Activated naive CD4-positive, alpha-beta T cell treated with anti-CD3 and anti-CD28 coated beads for 36 hours (primary cell): ENCODE measurements at regions not wholly inside any gene's neighbourhood (a gene's known extent, or its start where the extent isn't known, plus 50 kb on each side); places are given as distances from the start of the nearest gene placed in this dataset.

Source experiments
- CTCF ChIA-PET: fragments of 350-600 bp; sonication (Branson Sonifier 250); formaldehyde crosslinking; loops from one replicate; lab custom pipeline; 2021; ENCODE audit warnings: antibody characterized with exemption; lab: Charles Lee
- DNase-seq: peaks from one replicate; pipeline ENCODE4 v3.0.0-alpha.2; 2020
- H3K27ac Mint-ChIP-seq: one replicate; pipeline ENCODE4 v1.8.0; 2021; ENCODE audit warnings: mild to moderate bottlenecking, mixed read lengths
- H3K27me3 Mint-ChIP-seq: one replicate; pipeline ENCODE4 v1.8.0; 2021; ENCODE audit warnings: low read depth, mixed read lengths
- H3K36me3 Mint-ChIP-seq: one replicate; pipeline ENCODE4 v1.8.0; 2021; ENCODE audit warnings: low read depth, mixed read lengths
- H3K4me1 Mint-ChIP-seq: one replicate; pipeline ENCODE4 v1.8.0; 2021; ENCODE audit warnings: low read depth, mixed read lengths
- H3K4me3 Mint-ChIP-seq: one replicate; pipeline ENCODE4 v1.8.0; 2021; ENCODE audit warnings: mild to moderate bottlenecking, moderate library complexity, mixed read lengths
- H3K9me3 Mint-ChIP-seq: one replicate; pipeline ENCODE4 v1.8.0; 2021; ENCODE audit warnings: mixed read lengths
- intact Hi-C: fragments of 100-400 bp; cut with micrococcal nuclease; formaldehyde crosslinking; loops from one replicate; pipeline ENCODE4 v1.15.1; 2023

- intact Hi-C loops: loop anchor here (1.0 kb wide), 2 partner anchors 12 to 33 kb away; no protein-coding TSS in a partner anchor
- H3K4me3 Mint-ChIP-seq: no peak overlapping the region
- H3K36me3 Mint-ChIP-seq: no peaks in the 10 kb centered on the region
- no peak overlapping the region for H3K27ac Mint-ChIP-seq
- DNase-seq: peak; percentile 59
- H3K9me3 Mint-ChIP-seq: no peaks in the 10 kb centered on the region
- no peaks in the 10 kb centered on the region for H3K27me3 Mint-ChIP-seq
- H3K4me1 Mint-ChIP-seq: peaks cover 8% of the 10 kb centered on the region
- CTCF ChIA-PET: no interaction called here
Measured at GRCh38 chr12:24742378-24742777, 206.5 kb downstream of the BCAT1 start.

- no peaks in the 10 kb centered on the region for H3K36me3 Mint-ChIP-seq
- intact Hi-C loops: no loop called here
- H3K4me3 Mint-ChIP-seq: no peak overlapping the region
- H3K9me3 Mint-ChIP-seq: no peaks in the 10 kb centered on the region
- H3K27me3 Mint-ChIP-seq: no peaks in the 10 kb centered on the region
- no peak for DNase-seq
- CTCF ChIA-PET: interaction anchor here (0.6 kb wide), 1 partner anchor 414 kb away, joined by 3 read pairs; no protein-coding TSS in a partner anchor
- no peak overlapping the region for H3K27ac Mint-ChIP-seq
- peaks cover 8% of the 10 kb centered on the region for H3K4me1 Mint-ChIP-seq
Measured at GRCh38 chr12:24741216-24741615, 207.7 kb downstream of the BCAT1 start.

GRCh38 chr12:24739106-24739779 is 209.7 kb downstream of the BCAT1 start:
- Mint-ChIP-seq H3K4me1 (peaks cover 8% of the 10 kb centered on the region), H3K4me3 (no peak overlapping the region), H3K27me3 (peaks cover 4% of the 10 kb centered on the region), H3K9me3 (no peaks in the 10 kb centered on the region), H3K27ac (no peak overlapping the region), H3K36me3 (no peaks in the 10 kb centered on the region)
- no peak for DNase-seq
- CTCF ChIA-PET: no interaction called here
- intact Hi-C loops: no loop called here

GRCh38 chr12:24738441-24738840 is 210.5 kb downstream of the BCAT1 start:
- H3K4me1 Mint-ChIP-seq: peaks cover 8% of the 10 kb centered on the region
- intact Hi-C loops: no loop called here
- H3K36me3 Mint-ChIP-seq: no peaks in the 10 kb centered on the region
- H3K4me3 Mint-ChIP-seq: no peak overlapping the region
- no peak for DNase-seq
- no peaks in the 10 kb centered on the region for H3K9me3 Mint-ChIP-seq
- H3K27ac Mint-ChIP-seq: no peak overlapping the region
- CTCF ChIA-PET: no interaction called here
- peaks cover 5% of the 10 kb centered on the region for H3K27me3 Mint-ChIP-seq

- Mint-ChIP-seq H3K36me3 (no peaks in the 10 kb centered on the region), H3K4me1 (peaks cover 17% of the 10 kb centered on the region), H3K9me3 (no peaks in the 10 kb centered on the region), H3K4me3 (no peak overlapping the region), H3K27me3 (peaks cover 8% of the 10 kb centered on the region), H3K27ac (no peak overlapping the region)
- DNase-seq: no peak
- intact Hi-C loops: no loop called here
- CTCF ChIA-PET: interaction anchor here (0.7 kb wide), 2 partner anchors 85 to 106 kb away, joined by 3 to 5 read pairs; no protein-coding TSS in a partner anchor
Measured at GRCh38 chr12:24731596-24731995, 217.3 kb downstream of the BCAT1 start.

GRCh38 chr12:24730489-24730896 is 218.4 kb downstream of the BCAT1 start:
- Mint-ChIP-seq H3K27me3 (peaks cover 9% of the 10 kb centered on the region), H3K4me1 (peaks cover 19% of the 10 kb centered on the region), H3K36me3 (no peaks in the 10 kb centered on the region), H3K27ac (peak overlapping the region; percentile 68), H3K9me3 (no peaks in the 10 kb centered on the region), H3K4me3 (no peak overlapping the region)
- no peak for DNase-seq
- intact Hi-C loops: loop anchor here (1.0 kb wide), 5 partner anchors 11 to 129 kb away; no protein-coding TSS in a partner anchor
- CTCF ChIA-PET: interaction anchor here (0.8 kb wide), 1 partner anchor 35 kb away, joined by 4 read pairs; no protein-coding TSS in a partner anchor

- no peak overlapping the region for H3K27ac Mint-ChIP-seq
- CTCF ChIA-PET: no interaction called here
- no peak overlapping the region for H3K4me3 Mint-ChIP-seq
- DNase-seq: no peak
- H3K36me3 Mint-ChIP-seq: no peaks in the 10 kb centered on the region
- H3K9me3 Mint-ChIP-seq: no peaks in the 10 kb centered on the region
- peaks cover 31% of the 10 kb centered on the region for H3K4me1 Mint-ChIP-seq
- intact Hi-C loops: loop anchor here (2.0 to 5.0 kb wide), 3 partner anchors 167 to 1524 kb away; no protein-coding TSS in a partner anchor
- peaks cover 4% of the 10 kb centered on the region for H3K27me3 Mint-ChIP-seq
Measured at GRCh38 chr12:24728826-24729225, 220.1 kb downstream of the BCAT1 start.

GRCh38 chr12:24728366-24728765 is 220.5 kb downstream of the BCAT1 start:
- H3K27me3 Mint-ChIP-seq: peaks cover 4% of the 10 kb centered on the region
- no peak overlapping the region for H3K27ac Mint-ChIP-seq
- intact Hi-C loops: loop anchor here (2.0 to 5.0 kb wide), 3 partner anchors 166 to 1524 kb away; no protein-coding TSS in a partner anchor
- DNase-seq: no peak
- no peak overlapping the region for H3K4me3 Mint-ChIP-seq
- CTCF ChIA-PET: no interaction called here
- H3K9me3 Mint-ChIP-seq: no peaks in the 10 kb centered on the region
- H3K4me1 Mint-ChIP-seq: peaks cover 31% of the 10 kb centered on the region
- no peaks in the 10 kb centered on the region for H3K36me3 Mint-ChIP-seq

GRCh38 chr12:24725616-24726015 is 223.3 kb downstream of the BCAT1 start:
- Mint-ChIP-seq H3K4me1 (peaks cover 30% of the 10 kb centered on the region), H3K27ac (peak overlapping the region; percentile 66), H3K36me3 (peaks cover 2% of the 10 kb centered on the region), H3K4me3 (no peak overlapping the region), H3K9me3 (peaks cover 6% of the 10 kb centered on the region), H3K27me3 (peaks cover 5% of the 10 kb centered on the region)
- CTCF ChIA-PET: no interaction called here
- DNase-seq: no peak
- intact Hi-C loops: loop anchor here (2.0 to 5.0 kb wide), 3 partner anchors 17 to 283 kb away; no protein-coding TSS in a partner anchor

GRCh38 chr12:24724814-24725213 is 224.1 kb downstream of the BCAT1 start:
- peak; percentile 50 for DNase-seq
- Mint-ChIP-seq H3K4me1 (peaks cover 28% of the 10 kb centered on the region), H3K27me3 (peaks cover 5% of the 10 kb centered on the region), H3K27ac (peak overlapping the region; percentile 62), H3K9me3 (peaks cover 6% of the 10 kb centered on the region), H3K36me3 (peaks cover 2% of the 10 kb centered on the region), H3K4me3 (no peak overlapping the region)
- CTCF ChIA-PET: interaction anchor here (0.6 kb wide), 1 partner anchor 416 kb away, joined by 3 read pairs; no protein-coding TSS in a partner anchor
- intact Hi-C loops: loop anchor here (1.0 to 5.0 kb wide), 4 partner anchors 16 to 283 kb away; no protein-coding TSS in a partner anchor

GRCh38 chr12:24723759-24724158 is 225.1 kb downstream of the BCAT1 start:
- H3K4me1 Mint-ChIP-seq: peaks cover 33% of the 10 kb centered on the region
- intact Hi-C loops: loop anchor here (1.0 to 2.0 kb wide), 2 partner anchors 15 to 116 kb away; no protein-coding TSS in a partner anchor
- H3K27me3 Mint-ChIP-seq: peaks cover 5% of the 10 kb centered on the region
- H3K36me3 Mint-ChIP-seq: peaks cover 2% of the 10 kb centered on the region
- DNase-seq: no peak
- CTCF ChIA-PET: no interaction called here
- H3K4me3 Mint-ChIP-seq: no peak overlapping the region
- peak overlapping the region; percentile 69 for H3K27ac Mint-ChIP-seq
- H3K9me3 Mint-ChIP-seq: peaks cover 6% of the 10 kb centered on the region

- Mint-ChIP-seq H3K27me3 (peaks cover 7% of the 10 kb centered on the region), H3K4me3 (no peak overlapping the region), H3K27ac (no peak overlapping the region), H3K4me1 (peaks cover 39% of the 10 kb centered on the region), H3K36me3 (peaks cover 2% of the 10 kb centered on the region), H3K9me3 (peaks cover 6% of the 10 kb centered on the region)
- no peak for DNase-seq
- intact Hi-C loops: no loop called here
- CTCF ChIA-PET: interaction anchor here (0.7 kb wide), 1 partner anchor 9 kb away, joined by 3 read pairs; no protein-coding TSS in a partner anchor
Measured at GRCh38 chr12:24721191-24721590, 227.7 kb downstream of the BCAT1 start.
